ENCODE measurements at regions not wholly inside any gene's neighbourhood (a gene's known extent, or its start where the extent isn't known, plus 50 kb on each side); places are given as distances from the start of the nearest gene placed in this dataset.

GRCh38 chr3:187831125-187832051 lies 86.1 kb upstream of the BCL6 start:
- no peaks in the 10 kb centered on the region for H3K9me3 ChIP-seq
- no peak for DNase-seq
- intact Hi-C loops (cut with DNase I; ENCODE audit: low total_unique reads), result no loop called here
- H3K36me3 ChIP-seq, result no peaks in the 10 kb centered on the region
- no peaks in the 10 kb centered on the region for H3K4me1 ChIP-seq
- no peak overlapping the region for H3K4me3 ChIP-seq
- TF ChIP-seq CTCF (IDR thresholded peaks at IDR 0.05) (no peak), POLR2A (IDR thresholded peaks at IDR 0.05) (no peak)
- no peak overlapping the region for H3K27ac ChIP-seq
- H3K27me3 ChIP-seq, result no peaks in the 10 kb centered on the region

DNA sequence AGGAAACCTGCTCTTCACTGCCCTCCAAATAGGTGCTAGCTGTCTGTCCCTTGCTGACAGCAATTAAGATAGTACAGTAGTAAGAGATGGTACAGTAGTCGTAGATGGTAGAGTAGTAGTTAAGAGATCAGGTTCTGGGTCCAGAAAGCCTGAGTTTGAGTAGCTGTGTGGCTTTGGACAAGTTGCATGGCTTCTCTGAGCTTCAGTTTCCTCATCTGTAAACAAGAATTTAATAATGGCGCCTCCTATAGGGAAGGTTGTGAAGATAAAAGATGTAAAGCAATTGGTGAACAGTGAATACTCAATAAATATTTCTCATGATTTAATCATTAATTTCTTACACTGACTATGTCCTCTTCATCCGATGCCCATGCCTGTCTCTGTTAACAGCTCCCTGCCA lies 86.9 kb upstream of the BCL6 start:
- no peak overlapping the region for H3K4me3 ChIP-seq
- intact Hi-C loops (cut with DNase I; ENCODE audit: low total_unique reads), result no loop called here
- H3K27me3 ChIP-seq, result no peaks in the 10 kb centered on the region
- H3K9me3 ChIP-seq, result no peaks in the 10 kb centered on the region
- H3K4me1 ChIP-seq, result no peaks in the 10 kb centered on the region
- H3K36me3 ChIP-seq, result no peaks in the 10 kb centered on the region
- TF ChIP-seq POLR2A (IDR thresholded peaks at IDR 0.05) (no peak), CTCF (IDR thresholded peaks at IDR 0.05) (no peak)
- H3K27ac ChIP-seq, result no peak overlapping the region
- no peak for DNase-seq

DNA sequence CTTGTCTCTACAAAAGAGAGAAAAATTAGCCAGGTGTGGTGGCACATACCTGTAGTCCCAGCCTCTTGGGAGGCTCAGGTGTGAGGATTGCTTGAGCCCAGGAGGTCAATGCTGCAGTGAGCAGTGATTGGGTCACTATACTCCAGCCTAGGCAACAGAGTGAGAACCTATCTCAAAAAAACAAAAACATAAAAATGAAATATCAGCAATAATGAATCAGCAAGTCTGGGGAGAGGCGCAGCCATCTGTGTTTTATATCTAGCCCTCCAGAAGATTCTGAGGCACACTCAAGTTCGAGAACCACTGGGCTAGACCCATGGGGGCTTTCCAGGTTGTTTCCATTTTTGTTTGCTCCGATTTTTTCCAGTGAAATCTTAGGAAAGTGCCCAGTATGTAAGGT lies 88.1 kb upstream of the BCL6 start:
- no peak for DNase-seq
- H3K4me3 ChIP-seq, result no peak overlapping the region
- no peaks in the 10 kb centered on the region for H3K4me1 ChIP-seq
- TF ChIP-seq CTCF (IDR thresholded peaks at IDR 0.05), result no peak
- TF ChIP-seq POLR2A (IDR thresholded peaks at IDR 0.05), result no peak
- no peaks in the 10 kb centered on the region for H3K36me3 ChIP-seq
- intact Hi-C loops (cut with DNase I; ENCODE audit: low total_unique reads), result no loop called here
- H3K27me3 ChIP-seq, result no peaks in the 10 kb centered on the region
- no peak overlapping the region for H3K27ac ChIP-seq
- H3K9me3 ChIP-seq, result no peaks in the 10 kb centered on the region

GRCh38 chr3:187833799-187834578 lies 88.7 kb upstream of the BCL6 start:
- TF ChIP-seq POLR2A (IDR thresholded peaks at IDR 0.05), result no peak
- Histone ChIP-seq H3K9me3 (no peaks in the 10 kb centered on the region), H3K36me3 (no peaks in the 10 kb centered on the region), H3K4me1 (no peaks in the 10 kb centered on the region), H3K27ac (no peak overlapping the region), H3K27me3 (no peaks in the 10 kb centered on the region), H3K4me3 (no peak overlapping the region)
- intact Hi-C loops (cut with DNase I; ENCODE audit: low total_unique reads), result no loop called here
- DNase-seq, result no peak

GRCh38 chr3:187836823-187837770 lies 91.8 kb upstream of the BCL6 start:
- Histone ChIP-seq H3K36me3 (no peaks in the 10 kb centered on the region), H3K27me3 (no peaks in the 10 kb centered on the region), H3K27ac (no peak overlapping the region), H3K4me1 (no peaks in the 10 kb centered on the region), H3K4me3 (no peak overlapping the region), H3K9me3 (no peaks in the 10 kb centered on the region)
- TF ChIP-seq CTCF (IDR thresholded peaks at IDR 0.05) (no peak), POLR2A (IDR thresholded peaks at IDR 0.05) (no peak)
- intact Hi-C loops (cut with DNase I; ENCODE audit: low total_unique reads), result no loop called here
- no peak for DNase-seq

Data from uterus (tissue), 3 donors.